Lung (tissue), 11 donors: ENCODE measurements at regions not wholly inside any gene's neighbourhood (a gene's known extent, or its start where the extent isn't known, plus 50 kb on each side); places are given as distances from the start of the nearest gene placed in this dataset.

Experiments
- ATAC-seq: fragments of 200-7000 bp; cut with Tn5 transposase; one replicate; pipeline ENCODE4 v1.9.1; 2020; ENCODE audit warnings: moderate number of reproducible peaks; ENCODE audit not compliant: insufficient read depth, low FRiP score
- DNase-seq, 3 donors: peaks; one replicate each; pipeline ENCODE4 v3.0.0-alpha.2; 2013 to 2017
- H3K27ac ChIP-seq, 2 donors: one replicate each; pipeline ENCODE4 v1.5.1; 2013; ENCODE audit warnings: mild to moderate bottlenecking in 2 of 2, moderate library complexity in 2 of 2, control low read depth in 1 of 2, inconsistent platforms in 1 of 2, low read depth in 1 of 2, low read length in 1 of 2
- H3K27me3 ChIP-seq, 3 donors: one replicate each; pipeline ENCODE4 v1.5.1; 2013; ENCODE audit warnings: low read length in 2 of 3; ENCODE audit not compliant: control insufficient read depth in 3 of 3, insufficient read depth in 3 of 3
- H3K36me3 ChIP-seq, 4 donors: one replicate each; pipeline ENCODE4 v1.5.1; 2013; ENCODE audit warnings: low read length in 4 of 4, mild to moderate bottlenecking in 1 of 4, moderate library complexity in 1 of 4; ENCODE audit not compliant: control insufficient read depth in 4 of 4, insufficient read depth in 4 of 4
- H3K4me1 ChIP-seq, 5 donors: one replicate each; pipeline ENCODE4 v1.5.1; 2013; ENCODE audit warnings: low read length in 5 of 5, mild to moderate bottlenecking in 2 of 5, moderate library complexity in 1 of 5; ENCODE audit not compliant: control insufficient read depth in 5 of 5, insufficient read depth in 5 of 5
- H3K4me3 ChIP-seq: one replicate; pipeline ENCODE4 v1.5.1; 2013; ENCODE audit warnings: mild to moderate bottlenecking, control low read depth, moderate library complexity
- H3K9ac ChIP-seq, 2 donors: one replicate each; pipeline ENCODE4 v1.5.1; 2013; ENCODE audit warnings: low read length in 2 of 2, control low read depth in 1 of 2; ENCODE audit not compliant: insufficient read depth in 1 of 2
- H3K9me3 ChIP-seq, 4 donors: one replicate each; pipeline ENCODE4 v1.5.1; 2013; ENCODE audit warnings: low read length in 3 of 4, mild to moderate bottlenecking in 1 of 4, moderate library complexity in 1 of 4; ENCODE audit not compliant: control insufficient read depth in 4 of 4, insufficient read depth in 3 of 4
- WGBS, 2 donors: extraction: QIAGEN DNeasy Blood & Tissue Kit; methylation state at CpG; one replicate each; pipeline ENCODE4 v1.1.7; 2013; 5-methylcytosine and 5-hydroxymethylcytosine counted together
- TF ChIP-seq, protein P1 (sequence below): IDR thresholded peaks from 2 replicates; pipeline ENCODE4 v1.5.1; 2012; ENCODE audit warnings: mild to moderate bottlenecking; ENCODE audit errors: control extremely low read depth, extremely low read depth
- donor health status: control.
- donor health status: control.
- donor health status: Bipolar disorder and iron deficiency.
- donor health status: healthy.
- donor health status: DM: yes; HTN: yes; CAD: no.

DNA sequence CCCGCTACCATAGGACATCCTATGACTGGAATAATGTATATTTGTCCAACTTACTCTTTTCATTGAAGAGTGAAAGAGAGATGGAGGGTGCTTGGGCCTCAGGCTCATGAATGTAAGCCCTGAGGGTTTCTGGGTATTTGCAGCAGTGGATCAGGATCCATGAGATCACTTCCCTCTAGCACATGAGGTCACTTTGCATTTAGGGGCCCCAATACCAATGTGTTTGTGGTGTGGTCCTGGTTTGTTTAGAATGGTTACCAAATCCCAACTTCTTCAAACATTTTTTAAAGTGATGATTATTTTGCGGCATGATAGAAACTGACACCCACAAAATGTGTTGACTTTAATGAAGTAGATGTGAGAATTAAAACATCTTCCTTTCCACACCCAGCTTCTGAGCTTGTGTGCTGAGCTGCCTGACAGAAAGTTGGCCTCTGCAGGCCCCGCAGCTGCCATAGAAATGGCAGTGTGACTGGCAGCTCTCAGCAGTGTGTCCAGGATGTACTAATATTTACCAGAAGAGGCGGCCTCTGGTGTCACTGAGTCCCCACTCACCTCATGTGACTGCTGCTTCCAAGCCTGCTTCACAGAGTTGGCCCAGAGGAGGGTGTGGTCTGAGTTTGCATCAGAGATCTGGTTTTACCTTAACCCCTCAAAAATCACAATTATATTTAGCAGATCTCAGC lies 447.6 kb upstream of the NPVF start:
- TF ChIP-seq, protein P1, sequence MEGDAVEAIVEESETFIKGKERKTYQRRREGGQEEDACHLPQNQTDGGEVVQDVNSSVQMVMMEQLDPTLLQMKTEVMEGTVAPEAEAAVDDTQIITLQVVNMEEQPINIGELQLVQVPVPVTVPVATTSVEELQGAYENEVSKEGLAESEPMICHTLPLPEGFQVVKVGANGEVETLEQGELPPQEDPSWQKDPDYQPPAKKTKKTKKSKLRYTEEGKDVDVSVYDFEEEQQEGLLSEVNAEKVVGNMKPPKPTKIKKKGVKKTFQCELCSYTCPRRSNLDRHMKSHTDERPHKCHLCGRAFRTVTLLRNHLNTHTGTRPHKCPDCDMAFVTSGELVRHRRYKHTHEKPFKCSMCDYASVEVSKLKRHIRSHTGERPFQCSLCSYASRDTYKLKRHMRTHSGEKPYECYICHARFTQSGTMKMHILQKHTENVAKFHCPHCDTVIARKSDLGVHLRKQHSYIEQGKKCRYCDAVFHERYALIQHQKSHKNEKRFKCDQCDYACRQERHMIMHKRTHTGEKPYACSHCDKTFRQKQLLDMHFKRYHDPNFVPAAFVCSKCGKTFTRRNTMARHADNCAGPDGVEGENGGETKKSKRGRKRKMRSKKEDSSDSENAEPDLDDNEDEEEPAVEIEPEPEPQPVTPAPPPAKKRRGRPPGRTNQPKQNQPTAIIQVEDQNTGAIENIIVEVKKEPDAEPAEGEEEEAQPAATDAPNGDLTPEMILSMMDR, result no peak
- no peak for ATAC-seq
- H3K4me3 ChIP-seq, result no peak overlapping the region
- 87 to 90% methylated on average over 4 of the region's 4 CpGs for WGBS, 2 donors
- H3K9me3 ChIP-seq, result peaks cover 0 to 2% (median 0%) of the 10 kb centered on the region in 4 donors
- H3K9ac ChIP-seq, result no peak overlapping the region
- H3K27ac ChIP-seq, result no peak overlapping the region
- H3K4me1 ChIP-seq, result peaks cover 0 to 61% (median 13%) of the 10 kb centered on the region in 5 donors
- H3K36me3 ChIP-seq, result no peaks in the 10 kb centered on the region
- DNase-seq, result peak in 1 of 3 donors; percentile 20
- no peaks in the 10 kb centered on the region for H3K27me3 ChIP-seq

DNA sequence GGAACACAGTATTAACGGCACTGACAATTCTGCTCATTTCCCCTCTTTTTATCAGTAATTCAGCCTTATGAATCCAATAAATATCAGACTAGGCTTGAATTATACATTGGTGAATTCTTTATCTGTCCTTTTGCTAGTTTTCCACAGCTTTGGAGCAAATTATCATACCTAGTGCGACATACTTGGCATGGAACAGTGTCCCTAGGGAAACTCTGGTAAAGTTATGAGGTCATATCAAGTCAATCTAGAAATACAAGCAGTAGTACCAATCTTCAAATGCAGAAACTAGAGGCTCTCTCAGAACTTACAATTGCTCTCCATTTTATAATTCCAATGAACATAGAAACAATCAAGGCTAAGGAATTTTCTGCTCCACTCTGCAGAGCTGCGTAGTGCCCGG lies 449.3 kb upstream of the NPVF start:
- ATAC-seq (no peak), DNase-seq (no peak)
- Histone ChIP-seq H3K36me3 (no peaks in the 10 kb centered on the region), H3K4me3 (no peak overlapping the region), H3K4me1 (peaks cover 0 to 49% (median 5%) of the 10 kb centered on the region in 5 donors), H3K27me3 (no peaks in the 10 kb centered on the region), H3K9ac (no peak overlapping the region), H3K9me3 (peaks cover 0 to 2% (median 0%) of the 10 kb centered on the region in 4 donors), H3K27ac (no peak overlapping the region)
- TF ChIP-seq, protein P1, result no peak
- WGBS, 2 donors, result 91 to 93% methylated on average over 4 of the region's 4 CpGs

DNA sequence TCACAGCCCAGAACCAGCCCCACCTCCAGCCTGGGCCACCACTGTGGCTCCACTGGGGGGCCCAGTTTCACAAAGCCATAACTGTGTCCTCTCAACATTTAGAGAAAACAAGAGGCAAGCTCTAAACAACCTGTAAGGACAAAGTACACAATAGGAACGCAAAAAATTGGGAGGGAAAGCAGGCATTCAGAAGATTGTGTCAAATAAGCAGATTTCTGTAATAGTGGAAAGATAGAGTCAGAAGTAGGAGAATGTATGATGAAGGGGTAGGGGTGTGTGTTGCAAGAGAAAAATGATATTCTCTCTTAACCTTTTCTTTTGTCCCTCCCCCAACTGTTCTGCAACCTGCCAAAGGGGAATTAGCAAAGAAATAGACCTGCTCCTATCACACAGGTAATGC lies 449.9 kb upstream of the NPVF start:
- Histone ChIP-seq H3K9me3 (peaks cover 0 to 2% (median 0%) of the 10 kb centered on the region in 4 donors), H3K4me1 (peaks cover 0 to 43% (median 3%) of the 10 kb centered on the region in 5 donors), H3K9ac (no peak overlapping the region), H3K27ac (no peak overlapping the region), H3K36me3 (no peaks in the 10 kb centered on the region), H3K4me3 (no peak overlapping the region), H3K27me3 (no peaks in the 10 kb centered on the region)
- DNase-seq (no peak), ATAC-seq (no peak)
- TF ChIP-seq, protein P1, result no peak
- 95 to 96% methylated on average over 1 of the region's 1 CpG for WGBS, 2 donors

DNA sequence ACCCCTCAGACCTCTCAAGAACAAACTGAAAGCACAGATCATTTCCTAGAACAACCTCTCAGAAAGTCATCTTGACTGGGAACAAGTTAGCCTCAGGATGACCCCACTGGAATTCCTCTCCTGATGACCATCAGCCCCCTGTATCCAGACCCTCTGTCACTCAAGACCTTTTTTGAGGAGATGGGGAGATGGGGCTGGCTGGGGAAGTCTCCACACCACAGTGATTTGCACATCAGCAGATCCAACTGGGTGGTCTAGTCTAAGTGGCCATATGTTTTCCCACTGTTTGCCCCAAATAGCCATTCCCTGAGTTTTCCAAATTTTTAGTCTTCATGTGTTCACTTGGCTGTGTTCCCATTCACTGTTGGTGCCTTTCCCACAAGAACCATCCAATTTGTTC lies 452.4 kb upstream of the NPVF start:
- TF ChIP-seq, protein P1, result no peak
- Histone ChIP-seq H3K36me3 (no peaks in the 10 kb centered on the region), H3K9me3 (peaks cover 0 to 2% (median 0%) of the 10 kb centered on the region in 4 donors)

More for the DNA sequence above, 452.4 kb upstream of the NPVF start:
- H3K27ac ChIP-seq, result no peak overlapping the region
- H3K4me3 ChIP-seq, result no peak overlapping the region
- peaks cover 0 to 33% (median 3%) of the 10 kb centered on the region in 5 donors for H3K4me1 ChIP-seq
- ATAC-seq (no peak), DNase-seq (peak in 1 of 3 donors; percentile 44)
- no peak overlapping the region for H3K9ac ChIP-seq
- no peaks in the 10 kb centered on the region for H3K27me3 ChIP-seq
